MM.1S (cell line): ENCODE measurements at regions not wholly inside any gene's neighbourhood (a gene's known extent, or its start where the extent isn't known, plus 50 kb on each side); places are given as distances from the start of the nearest gene placed in this dataset.

Experiments used
- DNase-seq: peaks from one replicate; pipeline ENCODE4 v3.0.0-alpha.2; 2015
- H2AFZ ChIP-seq: fragments of 300-600 bp; sonication (generic); 2 replicates; pipeline ENCODE4 v1.6.0; 2016; ENCODE audit warnings: antibody characterized with exemption, low read length
- H3F3A ChIP-seq: fragments of 300-600 bp; sonication (generic); 2 replicates; pipeline ENCODE4 v1.6.1; 2016; ENCODE audit warnings: mild to moderate bottlenecking, antibody characterized with exemption, low read length, moderate library complexity, mixed read lengths; ENCODE audit not compliant: insufficient read depth
- H3K27ac ChIP-seq: fragments of 300-600 bp; sonication (generic); 2 replicates; pipeline ENCODE4 v1.5.1; 2016; ENCODE audit warnings: mild to moderate bottlenecking, low read length
- H3K27me3 ChIP-seq: fragments of 300-600 bp; sonication (generic); replicated peaks from 2 replicates; pipeline ENCODE4 v1.6.0; 2016; ENCODE audit warnings: low read length; ENCODE audit not compliant: insufficient read depth
- H3K36me3 ChIP-seq: fragments of 300-600 bp; sonication (generic); replicated peaks from 2 replicates; pipeline ENCODE4 v1.6.1; 2016; ENCODE audit warnings: mild to moderate bottlenecking, low read length, mixed read lengths; ENCODE audit not compliant: insufficient read depth
- H3K4me1 ChIP-seq: fragments of 300-600 bp; sonication (generic); 2 replicates; pipeline ENCODE4 v1.6.1; 2016; ENCODE audit warnings: low read length, mixed read lengths
- H3K4me2 ChIP-seq: fragments of 300-600 bp; sonication (generic); 2 replicates; pipeline ENCODE4 v1.6.0; 2016; ENCODE audit warnings: low read depth, low read length
- H3K4me3 ChIP-seq: fragments of 300-600 bp; sonication (generic); 2 replicates; pipeline ENCODE4 v1.5.1; 2016; ENCODE audit warnings: low read length, mixed read lengths
- H3K79me2 ChIP-seq: fragments of 300-600 bp; sonication (generic); 2 replicates; pipeline ENCODE4 v1.6.1; 2016; ENCODE audit warnings: mixed run types, low read length, mixed read lengths
- H3K9ac ChIP-seq: fragments of 300-600 bp; sonication (generic); 2 replicates; pipeline ENCODE4 v1.6.1; 2016; ENCODE audit warnings: low read length, mixed read lengths
- H3K9me2 ChIP-seq: fragments of 300-600 bp; sonication (generic); replicated peaks from 2 replicates; pipeline ENCODE4 v1.6.1; 2016; ENCODE audit warnings: mild to moderate bottlenecking, low read length, mixed read lengths; ENCODE audit not compliant: insufficient read depth
- H3K9me3 ChIP-seq: fragments of 300-600 bp; sonication (generic); replicated peaks from 2 replicates; pipeline ENCODE4 v1.6.1; 2016; ENCODE audit warnings: mild to moderate bottlenecking, low read length, mixed read lengths; ENCODE audit not compliant: insufficient read depth
- H4K20me1 ChIP-seq: fragments of 300-600 bp; sonication (generic); 2 replicates; pipeline ENCODE4 v1.6.1; 2016; ENCODE audit warnings: mild to moderate bottlenecking, low read length, moderate library complexity, mixed read lengths; ENCODE audit not compliant: insufficient read depth
- CTCF ChIP-seq: fragments of 300-600 bp; sonication (generic); IDR thresholded peaks from 2 replicates; pipeline ENCODE4 v1.5.1; 2016; ENCODE audit warnings: antibody characterized with exemption, low read length, mixed read lengths
- EZH2 ChIP-seq: fragments of 300-600 bp; sonication (generic); optimal IDR thresholded peaks from 2 replicates; pipeline ENCODE3; 2017; ENCODE audit warnings: low read depth, mild to moderate bottlenecking, antibody characterized with exemption, low read length, mixed read lengths
- EZH2phosphoT487 ChIP-seq: fragments of 300-600 bp; sonication (generic); IDR thresholded peaks from 2 replicates; pipeline ENCODE4 v1.6.1; 2018; ENCODE audit warnings: antibody characterized with exemption, low read length

GRCh38 chr9:97755618-97756267 lies 58.6 kb upstream of the XPA start:
- no peak overlapping the region for H2AFZ ChIP-seq
- no peak for DNase-seq
- no peaks in the 10 kb centered on the region for H3K36me3 ChIP-seq
- no peak overlapping the region for H3K9ac ChIP-seq
- TF ChIP-seq EZH2 = no peak
- no peak for TF ChIP-seq EZH2phosphoT487
- no peak for TF ChIP-seq CTCF
- no peak overlapping the region for H3K4me3 ChIP-seq
- H3K79me2 ChIP-seq = no peaks in the 10 kb centered on the region
- no peaks in the 10 kb centered on the region for H3K4me1 ChIP-seq
- H3K9me2 ChIP-seq = no peaks in the 10 kb centered on the region
- no peak overlapping the region for H3K4me2 ChIP-seq
- H4K20me1 ChIP-seq = no peaks in the 10 kb centered on the region
- no peaks in the 10 kb centered on the region for H3K27me3 ChIP-seq
- no peak overlapping the region for H3K27ac ChIP-seq
- no peaks in the 10 kb centered on the region for H3K9me3 ChIP-seq
- no peaks in the 10 kb centered on the region for H3F3A ChIP-seq

- H3K9ac ChIP-seq = no peak overlapping the region
- no peak overlapping the region for H3K4me2 ChIP-seq
- H3K9me3 ChIP-seq = no peaks in the 10 kb centered on the region
- H2AFZ ChIP-seq = no peak overlapping the region
- H3K79me2 ChIP-seq = no peaks in the 10 kb centered on the region
- H3K9me2 ChIP-seq = no peaks in the 10 kb centered on the region
- H3F3A ChIP-seq = no peaks in the 10 kb centered on the region
- H4K20me1 ChIP-seq = no peaks in the 10 kb centered on the region
- H3K27me3 ChIP-seq = no peaks in the 10 kb centered on the region
- no peaks in the 10 kb centered on the region for H3K36me3 ChIP-seq
- TF ChIP-seq EZH2phosphoT487 (no peak), CTCF (no peak), EZH2 (no peak)
- no peaks in the 10 kb centered on the region for H3K4me1 ChIP-seq
- no peak for DNase-seq
- no peak overlapping the region for H3K4me3 ChIP-seq
- no peak overlapping the region for H3K27ac ChIP-seq
Observed at GRCh38 chr9:97756991-97757390, 59.9 kb upstream of the XPA start.

- Histone ChIP-seq H3K4me3 (no peak overlapping the region), H3K36me3 (no peaks in the 10 kb centered on the region), H4K20me1 (no peaks in the 10 kb centered on the region), H3K9me2 (no peaks in the 10 kb centered on the region), H2AFZ (no peak overlapping the region), H3K9me3 (no peaks in the 10 kb centered on the region), H3F3A (no peaks in the 10 kb centered on the region), H3K27me3 (no peaks in the 10 kb centered on the region), H3K79me2 (no peaks in the 10 kb centered on the region), H3K4me1 (no peaks in the 10 kb centered on the region), H3K27ac (no peak overlapping the region), H3K4me2 (no peak overlapping the region), H3K9ac (no peak overlapping the region)
- TF ChIP-seq EZH2 (no peak), CTCF (no peak), EZH2phosphoT487 (no peak)
- DNase-seq = no peak
Observed at GRCh38 chr9:97758334-97758916, 61.3 kb upstream of the XPA start.
